ENCODE measurements at regions not wholly inside any gene's neighbourhood (a gene's known extent, or its start where the extent isn't known, plus 50 kb on each side); places are given as distances from the start of the nearest gene placed in this dataset.

DNA sequence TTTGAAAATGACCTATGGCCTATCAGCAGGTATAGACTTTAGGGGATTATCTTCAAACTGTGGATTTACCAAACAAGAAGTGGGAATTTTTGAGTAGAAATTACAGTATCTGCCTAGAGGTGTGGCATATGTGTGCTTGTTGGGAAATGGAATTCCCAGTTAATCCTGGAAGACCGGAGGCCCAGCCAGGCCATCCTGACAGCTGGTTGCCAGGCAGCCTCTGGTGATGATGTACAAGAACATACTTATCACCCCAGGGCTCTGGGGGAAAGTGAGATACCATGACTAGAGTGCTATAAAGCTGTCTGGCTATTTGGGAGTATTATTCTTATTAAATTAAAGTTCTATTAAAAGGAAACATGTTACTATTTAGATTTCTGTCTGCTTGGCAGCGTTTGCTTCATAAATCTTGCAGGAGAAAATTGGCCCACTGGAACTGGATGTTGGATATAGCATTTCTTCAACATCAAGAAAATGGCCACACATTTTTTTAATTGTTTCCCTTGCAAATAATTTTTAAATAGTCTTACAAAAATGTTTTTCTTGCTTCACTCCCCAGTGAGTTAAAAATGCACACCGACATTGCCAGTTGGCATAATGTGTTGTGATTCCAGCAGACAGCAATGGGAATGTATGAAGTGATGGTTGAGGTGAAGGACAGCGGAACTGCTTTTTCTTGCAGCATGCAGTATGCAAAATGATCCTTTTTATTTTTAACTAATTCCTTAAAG lies 187.8 kb downstream of the MYLK4 start:
- BruUV-seq (replicated peaks): no TSS peak
- intact Hi-C loops (cut with micrococcal nuclease; ENCODE audit: unreplicated experiment): no loop called here
- Histone ChIP-seq H3K4me1 (replicated peaks; ENCODE audit: insufficient read depth) (no peaks in the 10 kb centered on the region), H3K27ac (no peak overlapping the region), H3K36me3 (ENCODE audit: low read depth) (no peaks in the 10 kb centered on the region), H3K4me3 (no peak overlapping the region), H3F3A (ENCODE audit: insufficient read depth, low read depth) (no peaks in the 10 kb centered on the region), H3K27me3 (ENCODE audit: insufficient read depth, low read depth) (no peaks in the 10 kb centered on the region), H2AFZ (no peak overlapping the region), H3K4me2 (no peak overlapping the region), H3K79me2 (ENCODE audit: low read depth) (no peaks in the 10 kb centered on the region), H3K9me2 (ENCODE audit: insufficient read depth) (no peaks in the 10 kb centered on the region), H4K20me1 (ENCODE audit: insufficient read depth) (no peaks in the 10 kb centered on the region), H3K9me3 (ENCODE audit: insufficient read depth, low read depth) (no peaks in the 10 kb centered on the region)
- DNase-seq: no peak
- POLR2A ChIA-PET (ENCODE audit: unreplicated experiment): interaction anchor here (0.5 kb wide), 1 partner anchor 8 kb away, joined by 32 read pairs; no protein-coding TSS in a partner anchor
- TF ChIP-seq, protein P1, sequence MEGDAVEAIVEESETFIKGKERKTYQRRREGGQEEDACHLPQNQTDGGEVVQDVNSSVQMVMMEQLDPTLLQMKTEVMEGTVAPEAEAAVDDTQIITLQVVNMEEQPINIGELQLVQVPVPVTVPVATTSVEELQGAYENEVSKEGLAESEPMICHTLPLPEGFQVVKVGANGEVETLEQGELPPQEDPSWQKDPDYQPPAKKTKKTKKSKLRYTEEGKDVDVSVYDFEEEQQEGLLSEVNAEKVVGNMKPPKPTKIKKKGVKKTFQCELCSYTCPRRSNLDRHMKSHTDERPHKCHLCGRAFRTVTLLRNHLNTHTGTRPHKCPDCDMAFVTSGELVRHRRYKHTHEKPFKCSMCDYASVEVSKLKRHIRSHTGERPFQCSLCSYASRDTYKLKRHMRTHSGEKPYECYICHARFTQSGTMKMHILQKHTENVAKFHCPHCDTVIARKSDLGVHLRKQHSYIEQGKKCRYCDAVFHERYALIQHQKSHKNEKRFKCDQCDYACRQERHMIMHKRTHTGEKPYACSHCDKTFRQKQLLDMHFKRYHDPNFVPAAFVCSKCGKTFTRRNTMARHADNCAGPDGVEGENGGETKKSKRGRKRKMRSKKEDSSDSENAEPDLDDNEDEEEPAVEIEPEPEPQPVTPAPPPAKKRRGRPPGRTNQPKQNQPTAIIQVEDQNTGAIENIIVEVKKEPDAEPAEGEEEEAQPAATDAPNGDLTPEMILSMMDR (conservative IDR thresholded peaks at IDR 0.05): no peak
- no peak for TF ChIP-seq EZH2 (IDR thresholded peaks at IDR 0.05; ENCODE audit: low read depth)
- CTCF ChIA-PET: no interaction called here

DNA sequence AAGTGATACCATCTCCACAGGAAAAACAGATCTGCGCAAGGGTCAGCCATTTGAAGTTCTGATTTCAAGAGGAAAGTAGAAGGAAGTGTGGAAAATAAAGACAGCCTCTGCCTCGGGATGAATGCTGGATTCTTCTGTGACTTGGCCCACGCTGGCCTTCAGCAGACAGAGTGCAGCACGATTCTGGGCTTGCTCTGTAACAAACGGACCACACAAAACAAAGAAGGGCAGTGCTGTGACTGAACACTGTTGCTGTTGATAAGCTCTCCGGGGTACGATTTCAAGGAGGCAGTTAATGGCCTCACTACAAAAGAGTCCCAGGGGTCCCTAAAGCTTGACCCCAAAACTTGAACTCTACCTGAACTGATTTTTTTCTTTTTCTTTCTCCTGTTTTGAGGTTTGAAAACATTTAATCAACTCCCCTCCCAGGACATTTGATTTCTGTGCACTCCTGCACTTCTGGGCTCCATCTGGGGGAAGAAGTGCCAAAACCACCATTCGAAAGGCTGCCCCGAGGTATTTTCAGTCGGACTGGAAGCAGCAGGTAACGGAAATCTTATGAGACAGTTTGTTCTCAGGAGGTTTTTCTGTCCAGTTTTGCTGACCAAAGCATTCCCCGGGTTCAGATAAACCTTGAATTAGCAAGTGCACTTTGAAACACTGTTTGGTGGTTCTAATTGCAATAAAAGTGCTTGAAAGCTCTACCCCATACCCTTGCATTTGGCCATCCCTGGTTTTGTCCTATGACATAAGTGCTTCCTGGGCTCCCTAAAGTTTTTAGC lies 189.6 kb downstream of the MYLK4 start:
- Histone ChIP-seq H3K27ac (no peak overlapping the region), H3K79me2 (ENCODE audit: low read depth) (no peaks in the 10 kb centered on the region), H3K36me3 (ENCODE audit: low read depth) (no peaks in the 10 kb centered on the region), H3K27me3 (ENCODE audit: insufficient read depth, low read depth) (no peaks in the 10 kb centered on the region), H3K4me1 (replicated peaks; ENCODE audit: insufficient read depth) (no peaks in the 10 kb centered on the region), H3K4me3 (no peak overlapping the region), H3F3A (ENCODE audit: insufficient read depth, low read depth) (no peaks in the 10 kb centered on the region), H4K20me1 (ENCODE audit: insufficient read depth) (no peaks in the 10 kb centered on the region), H3K4me2 (no peak overlapping the region), H3K9me3 (ENCODE audit: insufficient read depth, low read depth) (no peaks in the 10 kb centered on the region), H3K9me2 (ENCODE audit: insufficient read depth) (no peaks in the 10 kb centered on the region), H2AFZ (no peak overlapping the region)
- ChIA-PET CTCF (no interaction called here), POLR2A (ENCODE audit: unreplicated experiment) (no interaction called here)
- no peak for DNase-seq
- BruUV-seq (replicated peaks): no TSS peak
- TF ChIP-seq EZH2 (IDR thresholded peaks at IDR 0.05; ENCODE audit: low read depth): no peak
- TF ChIP-seq, protein P1 (conservative IDR thresholded peaks at IDR 0.05): no peak
- intact Hi-C loops (cut with micrococcal nuclease; ENCODE audit: unreplicated experiment): no loop called here

DNA sequence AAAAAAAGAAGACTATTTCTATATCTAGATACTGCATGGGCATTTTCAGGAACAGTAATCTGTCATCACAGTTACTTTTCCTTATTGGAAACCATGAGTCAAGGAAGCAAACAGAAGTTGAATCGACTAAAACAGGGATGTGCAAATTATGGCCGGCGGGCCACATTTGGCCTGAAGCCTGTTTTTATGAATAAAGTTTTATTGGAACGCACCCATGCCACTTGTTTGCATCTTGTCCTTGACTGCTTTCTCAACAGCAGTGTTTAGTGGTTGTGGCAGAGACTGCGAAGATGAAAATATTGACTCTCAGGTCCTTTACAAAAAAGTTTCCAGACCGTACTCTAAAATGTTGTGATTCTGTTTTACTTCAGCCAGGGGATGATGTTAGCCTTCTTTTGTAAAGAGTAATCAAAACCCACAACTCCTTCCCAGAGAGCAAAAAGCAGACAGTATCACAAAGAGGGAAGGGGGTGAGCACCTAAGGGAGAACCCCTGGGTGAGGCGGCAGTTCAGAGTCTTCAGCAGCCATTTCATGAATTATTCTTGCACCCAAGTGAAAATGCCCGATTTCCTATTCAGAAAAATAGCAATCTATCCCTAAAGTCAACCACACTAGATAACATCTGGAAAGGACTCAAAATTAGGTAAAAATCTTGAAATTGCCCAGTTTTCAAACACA lies 190.4 kb downstream of the MYLK4 start:
- DNase-seq: no peak
- Histone ChIP-seq H3K79me2 (ENCODE audit: low read depth) (no peaks in the 10 kb centered on the region), H3F3A (ENCODE audit: insufficient read depth, low read depth) (no peaks in the 10 kb centered on the region), H3K4me3 (no peak overlapping the region), H3K4me1 (replicated peaks; ENCODE audit: insufficient read depth) (no peaks in the 10 kb centered on the region), H2AFZ (no peak overlapping the region), H3K9me2 (ENCODE audit: insufficient read depth) (no peaks in the 10 kb centered on the region), H4K20me1 (ENCODE audit: insufficient read depth) (no peaks in the 10 kb centered on the region), H3K27ac (no peak overlapping the region), H3K36me3 (ENCODE audit: low read depth) (no peaks in the 10 kb centered on the region), H3K27me3 (ENCODE audit: insufficient read depth, low read depth) (no peaks in the 10 kb centered on the region), H3K9me3 (ENCODE audit: insufficient read depth, low read depth) (no peaks in the 10 kb centered on the region), H3K4me2 (no peak overlapping the region)
- no peak for TF ChIP-seq EZH2 (IDR thresholded peaks at IDR 0.05; ENCODE audit: low read depth)
- TF ChIP-seq, protein P1 (conservative IDR thresholded peaks at IDR 0.05): no peak
- ChIA-PET CTCF (no interaction called here), POLR2A (ENCODE audit: unreplicated experiment) (no interaction called here)
- BruUV-seq (replicated peaks): no TSS peak
- intact Hi-C loops (cut with micrococcal nuclease; ENCODE audit: unreplicated experiment): no loop called here
